COLO668 (cell line): ENCODE measurements at regions not wholly inside any gene's neighbourhood (a gene's known extent, or its start where the extent isn't known, plus 50 kb on each side); places are given as distances from the start of the nearest gene placed in this dataset.

Source experiments
- DNase-seq: peaks from one replicate; lab custom pipeline; 2025; ENCODE audit not compliant: unreplicated experiment; lab: John Stamatoyannopoulos, UW

- DNase-seq = no peak
Observed at GRCh38 chr3:117977504-117978228, 1057.0 kb downstream of the IGSF11 start.

GRCh38 chr3:117979466-117979865, 1055.2 kb downstream of the IGSF11 start:
- no peak for DNase-seq

- no peak for DNase-seq
Observed at GRCh38 chr3:117987256-117987655, 1047.4 kb downstream of the IGSF11 start.

DNA sequence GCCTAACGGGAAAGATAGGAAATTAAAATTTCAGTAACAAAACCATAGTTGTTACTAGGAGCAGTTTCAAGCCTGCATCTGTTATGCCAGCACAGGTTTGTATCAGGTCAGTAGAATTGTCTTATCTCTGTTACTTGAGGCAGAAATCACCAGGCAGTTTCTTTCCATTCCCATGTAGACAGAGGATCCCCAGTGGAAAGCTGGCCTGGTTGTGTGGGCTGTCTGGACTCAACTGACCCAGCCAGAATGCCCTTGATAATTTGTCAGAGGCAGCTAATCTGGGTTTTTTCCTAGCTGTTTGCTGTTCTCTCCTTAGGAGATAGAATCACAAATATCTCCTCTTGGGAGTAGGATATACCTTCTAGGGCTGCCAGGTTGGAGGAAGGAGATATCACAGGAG, 1044.7 kb downstream of the IGSF11 start:
- DNase-seq = no peak

DNA sequence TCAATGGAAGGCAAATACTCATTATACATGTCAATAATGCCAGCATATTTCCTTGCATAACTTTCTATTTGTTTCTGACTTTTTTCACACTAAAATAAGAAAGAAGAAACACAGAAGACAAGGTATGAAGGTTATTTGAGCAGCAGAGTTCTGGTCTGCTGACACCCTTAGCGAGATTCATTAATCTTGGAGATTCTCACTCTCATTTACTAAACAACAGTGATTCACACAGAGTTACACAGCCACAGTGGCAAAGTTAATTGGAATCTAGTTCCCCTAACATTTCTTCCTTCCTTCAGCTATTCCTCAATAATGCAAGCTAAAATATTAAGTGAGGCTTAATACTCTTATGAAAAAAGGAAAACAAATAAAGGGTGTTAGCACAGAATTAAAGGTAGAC, 1044.0 kb downstream of the IGSF11 start:
- no peak for DNase-seq

- no peak for DNase-seq
Observed at GRCh38 chr3:117995842-117996437, 1038.7 kb downstream of the IGSF11 start.

DNA sequence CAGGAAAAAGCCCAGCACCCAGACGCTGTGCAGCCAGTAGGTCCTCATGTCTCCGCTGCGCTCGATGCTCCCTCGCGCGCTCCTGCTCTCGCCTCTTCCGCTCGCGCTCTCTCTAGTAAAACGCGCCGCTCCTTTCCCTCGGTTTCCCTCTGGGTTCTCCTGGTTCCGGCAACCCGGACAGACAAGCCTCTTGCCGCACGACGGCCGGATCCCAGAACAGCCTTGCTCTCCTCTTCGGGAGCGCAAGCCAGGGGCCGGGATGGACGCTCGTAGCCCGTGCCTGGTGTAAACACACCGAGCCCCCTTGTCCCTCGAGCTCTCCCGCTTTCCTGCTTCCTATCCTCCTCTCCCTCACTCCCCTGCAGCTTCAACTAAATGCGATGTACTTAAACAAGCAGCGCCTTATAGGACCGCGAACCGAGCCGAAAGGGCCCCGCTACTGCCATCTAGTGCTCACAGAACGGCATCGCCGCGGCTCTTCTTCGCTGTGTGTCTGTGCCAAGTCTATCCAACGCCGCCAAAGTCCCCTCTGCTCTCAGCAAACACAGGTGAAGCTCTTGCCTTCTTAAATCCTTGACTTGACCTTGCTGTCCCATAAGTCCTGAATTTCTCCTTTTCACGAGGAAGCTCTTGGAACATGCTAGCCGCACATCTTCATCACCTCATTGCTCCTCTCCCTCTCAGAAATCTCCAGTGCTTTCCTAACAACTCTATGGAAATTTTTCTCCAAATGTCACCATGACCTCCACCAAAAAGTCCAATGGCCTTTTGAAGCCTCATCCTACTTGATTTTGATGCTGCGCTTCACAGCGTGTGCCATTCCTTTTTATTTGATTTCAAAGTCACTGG, 1037.2 kb downstream of the IGSF11 start:
- peak; percentile 66 for DNase-seq

- DNase-seq = no peak
Observed at GRCh38 chr3:117998071-117998470, 1036.6 kb downstream of the IGSF11 start.

DNA sequence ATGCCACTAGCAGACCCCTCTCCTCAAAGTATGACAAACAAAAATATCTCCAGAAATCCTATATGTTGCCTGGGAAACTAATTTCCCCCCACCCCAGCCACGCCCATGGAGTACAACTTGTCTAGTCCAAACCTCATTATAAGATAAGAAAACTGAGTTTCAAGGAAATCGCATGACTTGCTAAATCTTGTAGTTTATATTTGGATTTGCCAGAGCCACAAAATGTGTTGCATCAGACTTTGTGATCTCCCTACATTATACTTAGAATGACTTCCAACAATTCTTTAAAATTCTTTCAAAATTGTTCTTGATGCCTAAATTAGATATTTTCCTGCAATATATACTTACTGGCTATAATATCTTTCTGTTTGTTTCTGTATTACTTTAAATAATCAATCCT, 1034.4 kb downstream of the IGSF11 start:
- DNase-seq = no peak

- DNase-seq = no peak
Observed at GRCh38 chr3:118001380-118001779, 1033.3 kb downstream of the IGSF11 start.

GRCh38 chr3:118011910-118012309, 1022.7 kb downstream of the IGSF11 start:
- DNase-seq = no peak

- DNase-seq = no peak
Observed at GRCh38 chr3:118029049-118029448, 1005.6 kb downstream of the IGSF11 start.

- DNase-seq = no peak
Observed at GRCh38 chr3:118036215-118036614, 998.4 kb downstream of the IGSF11 start.

DNA sequence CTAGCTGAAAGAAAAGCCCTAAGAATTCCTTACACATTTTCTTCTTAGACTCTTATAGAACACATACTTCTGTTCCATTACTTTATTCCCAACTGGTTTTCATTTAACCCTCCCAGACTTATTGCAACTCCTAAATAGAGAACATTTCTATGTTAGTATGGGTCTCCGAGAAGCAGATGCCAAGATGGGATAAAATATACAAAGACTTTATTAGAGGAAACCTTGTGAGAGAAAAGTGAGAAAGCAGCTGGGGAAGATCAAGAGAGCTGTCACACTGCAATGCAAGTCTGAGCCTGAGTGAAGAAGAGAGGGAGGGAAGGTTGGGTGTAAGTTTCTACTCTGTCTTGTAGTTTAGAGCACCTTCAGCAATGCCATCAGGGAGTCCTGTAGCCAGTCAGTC, 979.3 kb downstream of the IGSF11 start:
- no peak for DNase-seq

GRCh38 chr3:118057086-118057485, 977.6 kb downstream of the IGSF11 start:
- no peak for DNase-seq

DNA sequence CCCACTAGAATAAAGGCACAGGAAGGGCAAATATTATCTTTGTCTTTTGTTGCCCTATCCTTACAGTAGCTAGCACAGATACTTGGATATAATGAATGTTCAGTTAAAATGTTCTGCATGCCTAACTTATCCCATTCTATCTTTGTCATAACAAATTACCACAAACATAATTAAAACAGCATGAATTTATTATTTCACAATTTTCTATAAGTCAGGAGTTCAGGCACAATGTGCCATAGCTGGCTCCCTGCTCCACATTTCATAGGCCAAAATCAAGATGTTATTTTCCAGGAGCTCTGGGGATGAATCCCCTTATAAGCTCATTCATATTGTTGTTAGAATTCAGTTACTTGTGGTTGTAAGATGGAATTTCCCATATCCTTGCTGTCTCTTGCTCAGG, 975.5 kb downstream of the IGSF11 start:
- no peak for DNase-seq

DNA sequence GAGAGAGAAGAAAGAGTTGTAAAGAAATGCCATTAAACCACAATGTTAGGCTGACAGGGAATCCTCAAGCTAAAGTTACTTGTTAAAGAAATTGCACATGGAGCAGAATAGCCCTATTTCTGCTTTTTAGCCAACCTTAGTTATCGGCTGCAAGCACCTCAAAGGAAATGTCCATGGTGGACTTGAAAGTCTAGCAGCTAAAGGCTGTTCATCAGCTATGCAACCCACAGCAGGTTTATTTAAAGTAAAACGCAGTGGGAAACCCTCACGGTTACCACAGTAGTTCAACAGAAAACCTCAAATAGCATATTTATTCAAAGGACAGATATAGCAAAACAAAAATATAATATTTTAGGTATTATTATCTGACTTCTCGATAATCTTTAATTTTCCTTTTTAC, 967.2 kb downstream of the IGSF11 start:
- no peak for DNase-seq

DNA sequence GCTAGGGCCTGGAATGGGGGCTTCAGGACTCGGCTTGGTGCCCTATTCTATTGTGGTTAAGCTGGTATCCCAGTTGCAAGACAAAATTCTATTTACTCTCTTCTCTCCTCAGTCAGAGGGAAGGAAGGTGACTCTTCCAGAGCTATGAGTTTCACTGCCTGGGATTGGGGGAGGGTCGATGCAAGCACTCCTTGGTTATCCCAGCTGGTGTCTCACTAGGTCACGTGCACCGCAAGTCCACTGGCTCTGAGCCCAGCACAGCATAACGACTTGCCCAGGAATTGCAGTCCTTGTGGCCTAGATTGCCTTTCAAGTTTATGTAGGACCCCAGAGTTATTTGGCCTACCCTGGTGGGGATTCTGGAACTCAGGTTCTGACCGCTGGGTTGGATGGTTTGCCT, 958.8 kb downstream of the IGSF11 start:
- no peak for DNase-seq

DNA sequence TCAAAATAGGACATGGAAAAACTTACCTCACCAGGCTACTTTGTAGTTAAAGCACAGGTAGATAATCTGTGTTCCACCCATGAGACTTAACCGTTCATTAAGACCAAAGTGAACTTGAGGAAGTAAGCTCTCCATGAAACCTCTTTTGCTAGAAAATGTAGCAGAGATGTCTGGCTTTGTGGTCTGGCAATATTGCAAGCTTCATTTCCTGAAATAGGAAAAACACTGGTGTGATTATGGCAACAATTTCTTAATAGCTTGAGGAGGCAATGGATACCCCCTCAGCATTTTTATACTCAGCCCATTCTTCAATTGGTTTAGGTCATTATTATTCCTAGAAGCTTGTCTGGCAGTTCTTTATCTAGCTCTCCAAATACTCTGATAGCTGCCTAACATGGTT, 957.3 kb downstream of the IGSF11 start:
- DNase-seq = no peak

GRCh38 chr3:118080889-118081288, 953.8 kb downstream of the IGSF11 start:
- no peak for DNase-seq

- no peak for DNase-seq
Observed at GRCh38 chr3:118088696-118089095, 946.0 kb downstream of the IGSF11 start.

DNA sequence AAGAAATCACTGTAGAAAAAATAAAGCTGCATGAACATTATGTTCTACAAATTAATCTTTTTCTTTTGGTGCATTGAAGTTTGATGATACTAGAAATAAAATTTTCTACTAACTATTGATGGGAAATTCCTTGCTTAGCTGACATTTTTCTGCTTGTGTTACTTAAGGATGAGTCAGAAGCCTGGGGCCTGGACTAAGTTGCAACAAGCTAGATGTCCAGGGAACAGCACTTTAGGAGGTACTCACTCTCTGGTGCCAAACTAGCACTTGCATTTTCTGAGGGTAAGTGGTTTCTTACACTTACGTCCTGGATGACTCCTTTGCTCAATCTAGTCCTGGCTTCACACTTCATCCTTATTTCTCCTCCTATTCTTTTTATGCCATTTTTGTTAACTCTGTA, 945.1 kb downstream of the IGSF11 start:
- DNase-seq = no peak
